ENCODE measurements at regions not wholly inside any gene's neighbourhood (a gene's known extent, or its start where the extent isn't known, plus 50 kb on each side); places are given as distances from the start of the nearest gene placed in this dataset.

DNA sequence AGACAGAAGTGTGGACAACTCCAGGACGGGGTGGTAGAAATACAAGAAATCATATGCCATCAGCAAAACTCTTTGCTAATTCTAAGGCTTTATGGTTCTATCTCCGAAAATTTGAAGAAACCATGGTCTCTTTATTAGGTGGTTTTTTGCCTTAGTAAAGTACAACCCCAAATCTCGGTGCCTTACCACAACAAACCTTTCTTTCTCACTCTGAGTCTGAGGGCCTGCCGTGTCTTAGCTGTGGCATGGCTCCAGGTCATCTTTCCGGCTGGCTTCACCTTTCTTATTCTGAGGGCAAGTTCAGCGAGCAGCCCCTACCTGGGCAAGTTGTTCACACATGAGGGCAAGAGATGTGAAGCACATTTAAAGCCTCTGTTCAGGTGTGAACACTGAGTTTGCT, 280.6 kb downstream of the TTLL7 start:
- DNase-seq, result no peak

DNA sequence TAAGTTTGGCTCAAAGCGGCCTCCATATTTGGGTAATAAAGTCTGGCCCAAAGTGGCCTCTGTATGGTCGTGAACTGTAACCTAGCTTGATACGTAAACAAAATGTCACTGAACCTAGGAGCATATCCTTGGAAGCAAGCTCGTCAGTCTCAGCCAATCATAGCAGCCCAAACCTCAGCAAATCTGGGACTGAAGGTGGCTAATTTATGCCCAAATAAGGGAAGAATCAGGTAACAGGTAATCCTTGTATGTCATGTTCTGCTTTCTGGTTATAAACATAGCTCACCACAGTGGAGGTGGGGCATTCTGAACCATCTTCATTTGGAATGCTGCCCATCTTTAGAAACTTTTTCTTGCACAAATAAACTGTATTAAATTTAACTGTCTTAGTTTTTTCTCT, 281.1 kb downstream of the TTLL7 start:
- DNase-seq, result no peak

DNA sequence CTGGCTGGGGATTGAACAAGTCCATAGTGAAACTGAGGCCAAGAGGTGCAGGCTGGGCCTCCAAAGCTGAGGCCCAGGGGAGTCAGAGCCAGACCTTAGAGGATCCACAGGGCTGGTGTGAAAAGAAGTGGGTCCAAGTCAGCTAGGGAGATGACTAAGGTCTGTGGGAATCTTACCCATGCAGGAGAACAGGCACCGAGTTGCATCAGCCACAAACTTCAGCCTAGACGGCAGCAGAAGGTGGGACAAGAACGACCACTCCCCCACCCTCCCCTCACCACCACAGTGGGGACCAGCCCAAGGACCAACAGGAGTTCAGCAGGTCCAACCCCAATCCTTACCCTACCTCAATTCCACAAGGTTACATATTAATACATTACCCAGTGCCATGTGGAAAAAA, 282.3 kb downstream of the TTLL7 start:
- no peak for DNase-seq

DNA sequence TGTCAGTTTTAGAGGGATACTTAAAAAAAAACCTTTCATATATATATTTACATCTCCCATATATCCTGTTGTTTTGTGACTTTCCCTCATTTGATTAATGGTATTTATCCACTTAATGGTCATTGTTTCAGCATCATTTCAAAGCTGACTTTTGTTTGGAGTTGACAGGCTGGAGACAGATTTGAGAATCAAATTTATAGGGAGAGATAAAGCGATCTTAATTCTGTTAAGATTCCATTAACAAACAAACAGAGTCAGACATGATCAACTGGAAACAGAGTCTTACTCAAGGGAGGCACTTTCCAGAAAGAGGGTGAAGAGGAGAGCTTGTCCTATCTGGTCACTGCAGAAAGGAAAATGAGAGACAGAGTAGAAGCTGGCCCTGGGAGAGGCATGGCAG, 283.4 kb downstream of the TTLL7 start:
- DNase-seq, result no peak

DNA sequence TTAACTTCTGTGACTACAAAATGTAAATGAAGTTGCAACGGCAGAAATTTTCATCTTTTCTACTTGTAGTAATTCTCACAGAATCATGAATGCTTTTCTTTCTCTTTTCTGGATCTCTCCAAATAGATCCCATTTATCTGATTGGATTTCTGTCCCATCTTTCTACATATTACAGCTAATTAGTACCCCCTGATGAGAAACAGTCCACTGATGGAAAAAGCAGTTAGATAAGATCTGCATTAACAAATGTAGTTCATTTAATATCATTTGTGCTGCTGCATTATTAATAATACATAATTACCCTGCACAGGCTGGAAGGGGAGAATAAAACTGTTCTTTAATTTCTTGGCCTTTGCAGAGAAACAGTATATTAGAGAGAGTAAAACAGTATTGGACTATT, 289.3 kb downstream of the TTLL7 start:
- DNase-seq, result no peak

DNA sequence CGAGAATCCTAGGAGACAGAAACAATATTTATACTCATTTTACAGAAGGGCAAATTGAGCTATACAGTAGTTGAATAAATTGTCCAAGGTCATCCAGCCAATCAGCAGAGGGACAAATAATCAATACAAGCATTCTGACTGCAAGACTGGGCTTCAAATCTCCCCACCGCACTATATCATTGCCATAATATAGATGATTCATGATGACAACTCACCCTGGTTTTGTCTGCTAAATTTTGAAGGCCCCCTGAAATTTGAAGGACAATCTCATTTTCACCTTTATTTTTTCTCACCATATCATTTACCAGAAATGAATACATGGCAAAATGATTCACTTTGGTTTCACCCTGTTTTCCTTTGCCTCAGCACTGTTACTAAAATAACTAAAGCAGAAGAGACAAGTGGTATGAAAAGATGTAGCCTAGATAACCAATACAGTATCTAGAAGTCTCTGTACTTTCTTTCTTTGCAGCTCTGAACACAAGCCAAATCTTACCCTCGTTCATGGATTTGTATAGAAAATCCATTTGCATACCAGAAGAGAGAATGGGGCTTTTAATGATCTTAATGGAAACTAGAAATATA, 292.5 kb downstream of the TTLL7 start:
- no peak for DNase-seq

DNA sequence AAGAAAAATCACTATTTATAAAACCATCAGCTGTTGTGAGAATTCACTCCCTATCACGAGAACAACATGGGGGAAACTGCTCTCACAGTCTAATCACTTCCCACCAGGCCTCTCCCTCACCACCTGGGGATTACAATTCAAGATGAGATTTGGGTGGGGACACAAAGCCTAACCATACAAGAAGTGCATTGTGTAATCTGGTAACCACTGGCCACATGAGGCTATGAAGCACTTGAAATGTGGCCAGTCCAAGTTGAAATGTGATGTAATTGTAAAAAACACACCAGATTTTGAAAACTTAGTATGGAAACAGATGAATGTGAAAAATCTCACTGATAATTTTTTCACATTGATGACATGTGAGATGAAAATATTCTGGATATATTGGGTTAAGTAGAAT, 293.8 kb downstream of the TTLL7 start:
- DNase-seq, result no peak

DNA sequence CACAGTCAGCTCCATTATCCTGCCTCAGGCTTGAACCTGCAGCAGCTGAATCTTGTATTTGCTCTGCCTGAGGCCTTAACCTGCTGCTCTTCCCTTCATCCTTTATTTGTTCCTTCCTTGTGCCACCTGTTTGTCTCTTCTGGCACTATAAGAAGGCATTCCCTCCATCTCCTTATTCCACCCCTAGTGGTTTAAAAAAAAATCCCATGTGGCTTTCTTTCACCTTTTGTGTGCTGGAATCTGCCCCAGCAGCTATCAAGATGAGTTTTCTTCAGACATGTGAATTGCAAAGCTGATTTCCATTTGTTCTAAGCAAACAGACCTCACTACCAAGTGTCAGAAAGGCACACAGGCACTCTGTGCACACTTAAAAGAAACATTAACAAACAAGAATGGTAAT, 294.6 kb downstream of the TTLL7 start:
- DNase-seq, result no peak

DNA sequence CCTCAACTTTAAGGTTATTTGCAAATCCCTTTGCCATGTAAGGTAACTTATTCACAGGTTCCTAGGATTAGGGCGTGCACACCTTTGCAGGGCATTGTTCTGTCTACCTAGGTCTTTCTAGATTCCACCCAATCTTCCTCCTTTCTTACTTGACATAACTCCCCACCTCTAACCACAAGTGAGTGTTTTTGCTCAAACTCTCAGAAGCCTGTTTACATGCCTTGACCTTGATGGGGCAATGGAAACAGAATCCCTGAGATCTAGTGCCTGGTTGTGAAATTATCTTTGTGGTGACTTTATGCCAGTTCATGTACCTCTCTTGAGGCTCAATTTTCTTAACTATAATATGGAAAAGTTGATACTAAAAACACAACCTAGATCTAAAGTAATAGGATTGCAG, 296.6 kb downstream of the TTLL7 start:
- DNase-seq, result no peak

DNA sequence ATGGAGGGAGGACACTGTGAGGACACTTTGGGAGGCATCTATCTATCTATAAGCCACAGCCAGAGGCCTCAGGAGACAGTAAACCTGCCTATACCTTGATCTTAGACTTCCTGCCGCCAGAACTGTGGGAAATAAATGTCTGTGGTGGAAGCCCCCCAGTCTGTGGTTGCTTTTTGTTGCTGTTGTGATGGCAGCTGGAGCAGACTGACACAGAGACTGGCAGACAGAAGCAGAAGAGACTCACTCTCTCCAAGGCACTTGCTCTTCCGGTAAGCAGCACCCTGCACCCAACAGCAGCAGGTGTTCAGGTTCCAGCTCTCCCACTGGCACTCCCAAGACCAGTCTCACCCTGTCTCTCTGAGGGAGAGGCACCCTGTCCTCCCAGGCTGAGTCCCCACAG, 297.6 kb downstream of the TTLL7 start:
- no peak for DNase-seq

DNA sequence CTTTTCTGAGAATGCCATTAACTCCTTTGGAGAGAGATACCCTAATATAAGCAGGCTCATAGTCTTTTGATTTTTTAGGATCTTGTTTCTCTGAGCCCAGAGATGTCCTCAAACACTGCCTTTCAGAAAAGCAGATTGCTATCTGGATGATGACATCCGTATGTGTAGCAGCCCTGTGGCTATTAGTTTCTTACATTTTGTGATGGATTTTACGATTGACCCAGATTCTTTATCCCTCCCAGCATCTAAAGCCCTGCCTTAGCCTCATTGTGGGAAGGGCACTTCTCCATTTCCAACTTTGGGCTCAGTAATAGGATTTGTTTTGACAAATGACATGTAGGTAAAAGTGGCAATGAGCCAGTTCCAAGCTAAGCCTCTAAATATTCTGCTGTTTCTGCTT, 300.3 kb downstream of the TTLL7 start:
- no peak for DNase-seq

DNA sequence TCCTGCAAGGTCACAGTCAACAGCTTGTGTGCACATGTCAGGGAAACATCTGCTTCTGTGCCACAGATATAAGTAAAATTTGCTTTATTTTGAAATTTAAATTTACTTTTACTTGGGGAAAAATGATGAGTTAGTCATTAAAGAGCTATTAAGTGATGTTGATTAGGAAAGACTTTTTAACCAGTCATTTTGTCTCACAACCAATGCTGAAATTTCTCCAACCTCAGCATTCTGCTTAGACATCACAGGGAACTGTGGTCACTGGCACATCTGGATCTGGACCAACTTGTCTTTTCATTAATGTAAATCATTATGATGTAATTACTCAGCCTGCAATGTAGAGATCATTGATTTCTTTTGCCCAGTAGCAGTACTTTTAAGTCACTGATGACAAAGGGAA, 301.0 kb downstream of the TTLL7 start:
- no peak for DNase-seq

DNA sequence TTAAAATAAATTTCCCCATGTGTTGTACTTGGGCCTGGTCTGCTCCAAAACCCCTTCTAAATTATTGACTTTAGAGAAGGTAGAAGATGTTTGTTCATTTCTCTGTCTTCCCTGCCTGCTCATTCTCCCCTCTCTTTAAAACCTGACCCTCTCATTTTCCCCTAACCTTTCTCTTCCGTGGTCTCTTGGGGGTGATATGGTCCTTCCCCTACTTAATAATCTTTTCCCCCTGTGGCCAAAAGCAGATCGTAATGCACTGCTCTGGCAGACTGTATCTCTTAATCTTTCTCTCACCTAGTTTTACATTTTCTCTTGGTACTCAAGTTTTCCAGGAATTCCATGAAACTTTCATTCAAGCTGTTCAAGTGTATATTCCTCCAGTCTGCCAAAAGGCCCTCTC, 301.7 kb downstream of the TTLL7 start:
- no peak for DNase-seq

DNA sequence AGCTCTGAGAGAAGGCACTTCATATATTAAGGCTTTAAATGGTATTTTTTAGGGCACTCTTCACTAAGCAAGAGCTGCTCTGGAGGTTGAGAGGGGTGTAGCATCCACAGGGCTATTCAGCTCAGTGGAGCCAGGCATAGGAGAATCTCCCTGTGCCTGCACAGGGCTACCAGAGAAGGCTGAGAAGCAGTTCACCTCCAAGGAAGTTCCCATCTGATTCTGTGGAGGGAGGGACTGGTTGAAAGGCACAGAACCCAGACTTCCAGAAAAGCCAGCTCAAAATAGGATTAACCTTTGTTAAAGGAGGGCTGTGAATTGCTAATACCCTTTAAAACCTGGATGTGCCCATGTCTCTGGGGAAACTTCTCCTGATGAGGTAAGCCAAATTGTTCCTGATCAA, 304.5 kb downstream of the TTLL7 start:
- peak; percentile 21 for DNase-seq

DNA sequence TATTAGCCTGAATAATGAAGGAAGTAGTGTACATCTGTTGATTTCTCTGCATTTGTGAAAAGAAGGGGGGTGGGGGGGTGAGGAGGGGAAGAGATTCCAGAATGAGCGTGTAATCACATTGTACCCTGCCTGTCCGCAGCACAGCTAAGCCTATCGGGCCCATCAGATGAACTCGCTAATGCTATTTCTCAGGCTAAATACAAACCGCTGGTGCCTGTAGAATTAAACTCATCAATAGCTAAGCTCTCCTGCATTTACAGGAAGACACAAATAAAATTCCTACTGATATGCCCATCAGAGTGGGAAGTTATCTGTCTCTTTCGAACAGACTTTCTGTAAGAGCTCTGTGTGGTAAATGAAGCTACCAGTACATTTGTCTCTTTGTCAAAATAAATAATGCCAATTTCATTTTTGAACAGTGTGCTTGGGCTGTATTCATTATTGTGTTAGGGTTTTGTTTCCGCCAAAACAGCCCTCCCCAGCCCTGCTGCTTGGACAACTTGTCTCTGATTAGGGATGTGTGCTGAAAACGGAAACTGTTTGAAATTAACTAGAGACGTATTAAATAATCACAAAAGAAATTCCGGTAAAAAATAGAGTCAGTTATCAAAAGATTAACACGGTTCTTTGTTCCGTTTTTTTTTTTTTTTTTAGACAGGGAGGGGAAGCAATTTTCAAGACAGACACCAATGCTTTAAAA, 305.4 kb downstream of the TTLL7 start:
- DNase-seq, result peak; percentile 71

DNA sequence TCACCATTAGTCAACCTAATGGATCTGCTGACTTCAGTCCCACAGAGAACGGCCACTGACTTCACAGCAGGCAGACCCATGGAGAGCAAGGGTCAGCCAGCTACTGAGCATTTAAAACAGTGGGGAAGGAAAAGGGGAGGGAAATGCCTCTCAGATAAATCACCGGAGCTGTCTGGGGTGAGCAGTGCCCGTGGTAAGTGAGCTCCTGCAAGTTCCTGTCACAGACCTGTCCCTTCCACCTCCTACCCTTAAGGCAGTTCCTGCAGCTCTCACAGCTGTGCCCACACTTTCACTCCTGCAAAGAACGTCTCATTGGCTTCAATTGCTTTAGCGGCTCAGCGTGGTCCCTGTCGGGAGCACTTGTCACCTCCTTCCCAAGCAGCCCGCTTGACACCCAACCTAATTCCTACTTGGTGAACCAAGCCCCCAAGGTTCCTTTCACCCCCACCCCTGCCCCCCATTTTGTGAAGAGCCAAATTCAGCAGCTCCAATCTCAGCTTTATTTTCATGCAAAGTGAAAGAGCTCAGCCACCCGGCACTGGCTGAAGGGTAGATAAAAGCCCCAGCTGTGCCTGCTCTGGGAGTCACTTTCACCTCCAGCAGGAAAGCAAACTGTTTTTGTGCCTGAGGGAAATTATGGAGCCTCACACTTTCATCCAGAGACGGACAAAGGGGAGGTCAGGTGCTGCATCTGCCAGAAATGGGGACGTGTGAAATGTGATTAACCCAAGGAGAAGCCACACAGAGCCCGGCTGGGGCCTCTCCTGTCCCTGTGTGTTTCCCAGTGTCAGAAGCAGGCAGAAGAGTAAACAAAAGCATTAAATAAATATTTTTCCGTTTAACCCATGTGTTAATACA, 306.2 kb downstream of the TTLL7 start:
- peak; percentile 81 for DNase-seq

DNA sequence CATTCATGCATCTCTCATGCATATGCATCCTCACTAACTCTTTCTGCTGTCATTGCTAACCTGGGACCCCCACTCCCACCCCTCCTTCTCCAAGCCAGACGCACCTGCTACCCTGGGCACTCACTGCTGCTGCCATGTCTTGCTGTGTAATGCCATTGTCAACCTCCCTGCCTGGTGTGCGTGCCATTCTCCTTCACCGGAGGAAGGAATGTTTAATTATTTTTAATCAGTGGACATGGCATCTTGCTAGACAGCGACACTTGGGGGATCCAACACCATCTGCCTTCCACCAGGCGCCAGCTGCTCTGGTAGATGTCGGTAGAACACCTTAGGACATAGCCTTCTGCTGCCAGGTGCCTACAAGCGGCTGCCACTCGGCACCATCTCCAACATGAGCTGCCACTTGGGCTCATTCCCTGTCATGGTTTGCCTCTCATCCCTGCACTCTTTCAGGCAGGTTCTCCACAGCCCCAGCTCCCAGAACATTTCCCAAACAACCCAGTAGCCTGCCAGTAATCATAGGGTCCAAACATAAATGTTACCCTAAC, 306.9 kb downstream of the TTLL7 start:
- no peak for DNase-seq

DNA sequence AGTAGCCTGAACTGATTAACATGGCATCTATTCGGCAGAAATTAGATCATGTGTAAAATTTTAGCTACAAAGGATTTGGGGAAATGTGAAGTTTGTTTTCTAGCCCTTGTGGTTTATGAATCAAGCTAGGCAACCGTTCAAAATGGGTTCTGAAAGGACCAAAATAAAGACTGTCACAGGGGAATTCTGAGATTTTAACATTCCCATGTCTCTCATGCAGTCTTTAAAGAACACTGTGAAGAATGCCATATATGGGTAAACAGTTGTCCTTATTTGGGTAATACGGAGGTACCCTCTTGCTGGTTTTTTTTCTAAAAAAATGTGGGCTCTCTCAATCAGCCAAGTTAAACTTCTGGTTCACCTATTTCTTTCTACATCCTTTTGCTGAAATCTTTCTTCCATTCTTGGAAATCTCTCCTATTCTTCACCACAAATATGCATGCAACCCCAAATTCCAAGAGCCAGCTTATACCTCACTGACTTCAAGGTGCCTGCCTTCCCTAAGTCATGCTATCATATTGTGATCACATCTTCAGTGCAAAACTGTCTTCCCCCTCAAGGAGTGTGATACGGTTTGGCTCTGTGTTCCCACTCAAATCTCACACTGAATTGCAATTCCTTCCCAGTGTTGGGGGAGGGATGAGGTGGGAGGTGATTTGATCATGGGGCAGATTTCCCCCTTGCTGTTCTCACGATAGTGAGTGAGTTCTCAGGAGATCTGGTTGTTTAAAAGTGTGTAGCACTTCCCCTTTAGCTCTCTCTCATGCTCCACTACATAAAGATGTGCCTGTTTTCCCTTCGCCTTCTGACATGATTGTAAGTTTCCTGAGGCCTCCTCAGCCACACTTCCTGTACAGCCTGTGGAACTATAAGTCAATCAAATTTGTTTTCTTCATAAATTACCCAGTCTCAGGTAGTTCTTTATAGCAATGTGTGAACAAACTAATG, 308.7 kb downstream of the TTLL7 start:
- DNase-seq, result no peak

DNA sequence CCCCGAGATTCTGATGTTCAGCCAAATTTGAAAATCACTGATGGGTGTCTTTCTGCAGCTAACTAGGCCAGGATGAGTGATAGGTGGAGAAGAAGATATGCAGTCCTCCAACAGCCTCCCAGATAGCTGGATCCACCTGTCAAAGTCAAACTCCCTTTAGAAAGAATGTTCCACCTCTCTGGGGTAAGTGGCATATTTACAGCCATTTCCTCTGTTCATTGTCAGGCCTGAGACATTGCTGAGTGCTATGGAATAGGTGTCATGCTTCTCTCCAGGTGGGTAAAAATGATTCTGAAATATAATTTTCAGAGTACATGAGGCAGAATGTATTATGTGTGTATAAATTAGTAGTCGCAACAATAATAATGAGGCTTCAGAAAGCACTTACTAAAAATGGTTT, 316.8 kb downstream of the TTLL7 start:
- DNase-seq, result no peak

DNA sequence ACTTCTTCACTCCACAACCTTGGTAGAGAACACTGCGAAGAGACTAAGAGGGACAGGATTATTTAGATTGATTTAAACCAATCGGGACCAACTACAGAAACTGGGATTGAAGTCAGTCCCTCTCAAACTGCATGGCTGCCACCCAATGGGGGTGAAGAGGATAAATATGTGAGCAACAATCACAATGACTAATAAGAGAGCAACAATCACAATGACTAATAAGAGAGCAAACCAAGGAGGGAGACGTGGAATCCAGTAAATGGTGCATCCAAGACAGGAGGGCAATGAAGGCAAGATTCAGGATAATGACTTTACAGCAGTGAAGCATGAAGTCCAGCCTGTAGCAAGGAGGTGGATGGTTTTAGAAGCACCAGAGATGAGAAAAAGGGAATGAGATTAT, 322.8 kb downstream of the TTLL7 start:
- DNase-seq, result no peak

DNA sequence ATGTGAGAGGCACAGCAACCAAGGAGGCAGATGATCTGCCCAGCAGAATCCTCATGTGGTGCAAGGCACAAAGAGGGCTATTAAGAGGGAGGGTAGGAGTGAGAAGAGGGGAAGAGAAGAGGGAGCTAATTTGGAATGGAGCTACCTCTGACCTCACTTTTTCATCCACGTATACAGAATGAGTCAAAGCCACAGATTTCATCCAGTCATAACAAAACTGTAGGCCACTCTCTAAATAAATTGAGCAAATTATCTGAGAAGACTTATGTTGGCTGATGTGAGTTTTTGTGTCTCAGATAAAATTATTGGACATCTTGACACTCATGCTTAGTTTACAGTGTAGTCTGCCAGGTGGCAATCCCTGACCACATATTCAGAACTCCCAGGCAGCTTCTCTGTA, 325.6 kb downstream of the TTLL7 start:
- DNase-seq, result no peak

DNA sequence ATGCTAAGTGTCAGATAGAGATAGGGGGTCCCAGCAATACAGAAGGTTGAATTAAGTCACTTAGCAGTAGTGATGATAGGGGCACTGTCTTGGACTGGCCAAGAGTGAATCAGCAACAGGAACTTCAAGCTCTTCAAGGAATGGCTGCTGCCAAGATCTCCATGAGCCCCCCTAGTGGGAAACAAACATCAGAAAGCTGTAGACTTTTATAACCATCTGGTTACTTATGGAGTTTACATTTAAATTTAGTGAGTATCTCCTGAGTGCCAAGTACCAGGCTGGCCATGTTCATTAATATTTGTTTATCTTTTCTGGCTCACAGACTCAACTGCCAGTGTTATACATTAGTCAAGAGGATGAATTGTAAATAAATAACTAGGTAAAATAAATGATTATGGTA, 327.3 kb downstream of the TTLL7 start:
- DNase-seq, result no peak
